A549 (cell line): ENCODE measurements at regions not wholly inside any gene's neighbourhood (a gene's known extent, or its start where the extent isn't known, plus 50 kb on each side); places are given as distances from the start of the nearest gene placed in this dataset.
"Not testable (repeated sequence)": the region's sequence is repeated elsewhere in the genome, so short reads cannot be mapped to it uniquely, and the experiment has no call there.

Experiments used
- CHD2 ChIP-seq: fragments of 150-350 bp; IDR thresholded peaks from 2 replicates; pipeline ENCODE4 v1.6.1; 2014; ENCODE audit warnings: low read length; ENCODE audit not compliant: partially characterized antibody
- EP300 ChIP-seq, 2 experiments: fragments of >200 bp; sonication (Bioruptor Twin); formaldehyde crosslinking; IDR thresholded peaks; 2 replicates in 1 of 2; 3 replicates in 1 of 2; pipeline ENCODE4 v1.6.1; 2016 to 2017
- POLR2A ChIP-seq: IDR thresholded peaks from 2 replicates; pipeline ENCODE4 v1.6.1; 2012; ENCODE audit warnings: mild to moderate bottlenecking, low read length
- TF ChIP-seq, protein P1 (sequence below): fragments of 200-600 bp; sonication (generic); IDR thresholded peaks from 2 replicates; pipeline ENCODE4 v1.6.1; 2016; ENCODE audit warnings: antibody characterized with exemption, mild to moderate bottlenecking, moderate library complexity
- TF ChIP-seq, protein P2 (sequence below): fragments of 450-650 bp; IDR thresholded peaks from 2 replicates; pipeline ENCODE4 v1.6.1; 2014; ENCODE audit warnings: antibody characterized with exemption
- TF ChIP-seq, protein P3 (sequence below): fragments of >200 bp; sonication (Bioruptor Twin); formaldehyde crosslinking; IDR thresholded peaks from 3 replicates; pipeline ENCODE4 v1.5.1; 2016

DNA sequence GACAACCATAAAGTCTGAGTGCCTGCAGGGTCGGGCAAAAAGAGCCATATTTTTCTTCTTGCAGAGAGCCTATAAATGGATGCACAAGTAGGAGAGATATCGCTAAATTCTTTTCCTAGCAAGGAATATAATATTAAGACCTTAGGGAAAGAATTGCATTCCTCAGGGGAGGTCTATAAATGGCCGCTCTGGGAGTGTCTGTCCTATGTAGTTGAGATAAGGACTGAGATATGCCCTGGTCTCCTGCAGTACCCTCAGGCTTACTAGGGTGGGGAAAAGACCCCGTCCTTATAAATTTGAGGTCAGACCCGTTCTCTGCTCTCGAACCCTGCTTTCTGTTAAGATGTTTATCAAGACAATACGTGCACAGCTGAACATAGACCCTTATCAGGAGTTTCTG, 250.9 kb downstream of the ANKRD50 start:
- TF ChIP-seq, protein P1, sequence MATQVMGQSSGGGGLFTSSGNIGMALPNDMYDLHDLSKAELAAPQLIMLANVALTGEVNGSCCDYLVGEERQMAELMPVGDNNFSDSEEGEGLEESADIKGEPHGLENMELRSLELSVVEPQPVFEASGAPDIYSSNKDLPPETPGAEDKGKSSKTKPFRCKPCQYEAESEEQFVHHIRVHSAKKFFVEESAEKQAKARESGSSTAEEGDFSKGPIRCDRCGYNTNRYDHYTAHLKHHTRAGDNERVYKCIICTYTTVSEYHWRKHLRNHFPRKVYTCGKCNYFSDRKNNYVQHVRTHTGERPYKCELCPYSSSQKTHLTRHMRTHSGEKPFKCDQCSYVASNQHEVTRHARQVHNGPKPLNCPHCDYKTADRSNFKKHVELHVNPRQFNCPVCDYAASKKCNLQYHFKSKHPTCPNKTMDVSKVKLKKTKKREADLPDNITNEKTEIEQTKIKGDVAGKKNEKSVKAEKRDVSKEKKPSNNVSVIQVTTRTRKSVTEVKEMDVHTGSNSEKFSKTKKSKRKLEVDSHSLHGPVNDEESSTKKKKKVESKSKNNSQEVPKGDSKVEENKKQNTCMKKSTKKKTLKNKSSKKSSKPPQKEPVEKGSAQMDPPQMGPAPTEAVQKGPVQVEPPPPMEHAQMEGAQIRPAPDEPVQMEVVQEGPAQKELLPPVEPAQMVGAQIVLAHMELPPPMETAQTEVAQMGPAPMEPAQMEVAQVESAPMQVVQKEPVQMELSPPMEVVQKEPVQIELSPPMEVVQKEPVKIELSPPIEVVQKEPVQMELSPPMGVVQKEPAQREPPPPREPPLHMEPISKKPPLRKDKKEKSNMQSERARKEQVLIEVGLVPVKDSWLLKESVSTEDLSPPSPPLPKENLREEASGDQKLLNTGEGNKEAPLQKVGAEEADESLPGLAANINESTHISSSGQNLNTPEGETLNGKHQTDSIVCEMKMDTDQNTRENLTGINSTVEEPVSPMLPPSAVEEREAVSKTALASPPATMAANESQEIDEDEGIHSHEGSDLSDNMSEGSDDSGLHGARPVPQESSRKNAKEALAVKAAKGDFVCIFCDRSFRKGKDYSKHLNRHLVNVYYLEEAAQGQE, result not testable (repeated sequence)
- TF ChIP-seq, protein P2, sequence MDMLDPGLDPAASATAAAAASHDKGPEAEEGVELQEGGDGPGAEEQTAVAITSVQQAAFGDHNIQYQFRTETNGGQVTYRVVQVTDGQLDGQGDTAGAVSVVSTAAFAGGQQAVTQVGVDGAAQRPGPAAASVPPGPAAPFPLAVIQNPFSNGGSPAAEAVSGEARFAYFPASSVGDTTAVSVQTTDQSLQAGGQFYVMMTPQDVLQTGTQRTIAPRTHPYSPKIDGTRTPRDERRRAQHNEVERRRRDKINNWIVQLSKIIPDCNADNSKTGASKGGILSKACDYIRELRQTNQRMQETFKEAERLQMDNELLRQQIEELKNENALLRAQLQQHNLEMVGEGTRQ, result not testable (repeated sequence)
- TF ChIP-seq, protein P3, sequence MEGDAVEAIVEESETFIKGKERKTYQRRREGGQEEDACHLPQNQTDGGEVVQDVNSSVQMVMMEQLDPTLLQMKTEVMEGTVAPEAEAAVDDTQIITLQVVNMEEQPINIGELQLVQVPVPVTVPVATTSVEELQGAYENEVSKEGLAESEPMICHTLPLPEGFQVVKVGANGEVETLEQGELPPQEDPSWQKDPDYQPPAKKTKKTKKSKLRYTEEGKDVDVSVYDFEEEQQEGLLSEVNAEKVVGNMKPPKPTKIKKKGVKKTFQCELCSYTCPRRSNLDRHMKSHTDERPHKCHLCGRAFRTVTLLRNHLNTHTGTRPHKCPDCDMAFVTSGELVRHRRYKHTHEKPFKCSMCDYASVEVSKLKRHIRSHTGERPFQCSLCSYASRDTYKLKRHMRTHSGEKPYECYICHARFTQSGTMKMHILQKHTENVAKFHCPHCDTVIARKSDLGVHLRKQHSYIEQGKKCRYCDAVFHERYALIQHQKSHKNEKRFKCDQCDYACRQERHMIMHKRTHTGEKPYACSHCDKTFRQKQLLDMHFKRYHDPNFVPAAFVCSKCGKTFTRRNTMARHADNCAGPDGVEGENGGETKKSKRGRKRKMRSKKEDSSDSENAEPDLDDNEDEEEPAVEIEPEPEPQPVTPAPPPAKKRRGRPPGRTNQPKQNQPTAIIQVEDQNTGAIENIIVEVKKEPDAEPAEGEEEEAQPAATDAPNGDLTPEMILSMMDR, result not testable (repeated sequence)
- TF ChIP-seq POLR2A; EP300 (IDR thresholded peaks at IDR 0.05); CHD2: not testable (repeated sequence)
